ENCODE measurements at regions not wholly inside any gene's neighbourhood (a gene's known extent, or its start where the extent isn't known, plus 50 kb on each side); places are given as distances from the start of the nearest gene placed in this dataset.

- DNase-seq = no peak
Observed at GRCh38 chr13:26989261-26989956, 182.2 kb downstream of the USP12 start.

GRCh38 chr13:26988059-26988769 lies 183.4 kb downstream of the USP12 start:
- no peak for DNase-seq

- DNase-seq = no peak
Observed at GRCh38 chr13:26987486-26988013, 184.1 kb downstream of the USP12 start.

- DNase-seq = peak; percentile 90
Observed at GRCh38 chr13:26985285-26985878, 186.2 kb downstream of the USP12 start.

- DNase-seq = no peak
Observed at GRCh38 chr13:26984337-26984736, 187.3 kb downstream of the USP12 start.

- no peak for DNase-seq
Observed at GRCh38 chr13:26983543-26984320, 187.9 kb downstream of the USP12 start.

- DNase-seq = no peak
Observed at GRCh38 chr13:26980099-26981031, 191.2 kb downstream of the USP12 start.

- DNase-seq = no peak
Observed at GRCh38 chr13:26979334-26979733, 192.3 kb downstream of the USP12 start.

GRCh38 chr13:26978081-26978860 lies 193.3 kb downstream of the USP12 start:
- no peak for DNase-seq

GRCh38 chr13:26977541-26977940 lies 194.1 kb downstream of the USP12 start:
- no peak for DNase-seq

- no peak for DNase-seq
Observed at GRCh38 chr13:26976313-26976712, 195.3 kb downstream of the USP12 start.

- DNase-seq = no peak
Observed at GRCh38 chr13:26973946-26974345, 197.7 kb downstream of the USP12 start.

- no peak for DNase-seq
Observed at GRCh38 chr13:26973295-26973694, 198.3 kb downstream of the USP12 start.

- peak; percentile 68 for DNase-seq
Observed at GRCh38 chr13:26971990-26972887, 199.4 kb downstream of the USP12 start.

- peak; percentile 77 for DNase-seq
Observed at GRCh38 chr13:26968431-26969341, 202.9 kb downstream of the USP12 start.

GRCh38 chr13:26967119-26968038 lies 204.2 kb downstream of the USP12 start:
- peak; percentile 43 for DNase-seq

GRCh38 chr13:26966701-26967080 lies 204.9 kb downstream of the USP12 start:
- DNase-seq = no peak
